ENCODE measurements at regions not wholly inside any gene's neighbourhood (a gene's known extent, or its start where the extent isn't known, plus 50 kb on each side); places are given as distances from the start of the nearest gene placed in this dataset.

DNA sequence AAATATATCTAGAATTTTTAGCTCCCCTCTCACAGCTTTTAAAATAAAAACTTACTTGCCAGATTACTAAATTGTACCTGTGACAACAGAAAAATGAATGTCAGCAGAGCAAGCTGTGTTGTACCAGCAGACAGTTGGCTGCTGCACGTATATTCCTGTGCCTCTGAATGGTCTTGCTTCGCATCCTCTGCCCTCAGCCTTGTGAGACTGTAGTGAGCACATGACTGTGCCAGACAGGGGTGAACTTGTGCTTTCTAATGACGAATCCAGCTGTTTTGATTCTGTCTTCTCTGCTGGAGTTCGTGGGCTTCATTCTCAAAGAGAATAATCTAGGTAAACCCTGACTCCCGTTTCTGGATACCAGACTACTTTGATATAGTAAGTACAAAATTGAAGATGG is 58.3 kb upstream of the FRMD6 start:
- DNase-seq: peak; percentile 44

DNA sequence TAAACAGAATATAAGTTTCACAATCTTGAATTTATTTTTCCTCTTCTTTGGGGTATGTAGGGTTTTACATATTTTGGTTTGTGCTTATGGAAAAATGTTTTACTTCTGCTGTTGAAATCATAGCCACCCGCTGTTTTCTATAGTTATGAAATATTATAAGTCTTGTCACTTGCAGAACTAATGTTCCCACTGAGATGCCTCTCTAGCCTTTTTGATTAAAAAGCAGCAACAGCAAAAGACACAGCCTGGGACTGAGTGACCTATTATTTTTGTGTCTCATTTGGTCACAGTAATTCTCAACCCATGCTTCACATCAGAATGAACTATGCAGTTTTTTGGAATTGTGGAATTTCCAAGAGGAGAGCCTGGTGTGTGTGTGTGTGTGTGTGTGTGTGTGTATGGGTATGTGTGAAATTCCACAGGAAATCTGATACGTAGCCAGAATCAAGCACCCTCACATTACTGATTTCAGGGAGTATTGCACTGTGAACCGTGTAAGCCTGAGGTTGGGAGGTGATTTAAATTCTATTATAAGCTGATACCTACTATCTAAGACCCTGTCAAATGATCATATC is 55.7 kb upstream of the FRMD6 start:
- peak; percentile 90 for DNase-seq

DNA sequence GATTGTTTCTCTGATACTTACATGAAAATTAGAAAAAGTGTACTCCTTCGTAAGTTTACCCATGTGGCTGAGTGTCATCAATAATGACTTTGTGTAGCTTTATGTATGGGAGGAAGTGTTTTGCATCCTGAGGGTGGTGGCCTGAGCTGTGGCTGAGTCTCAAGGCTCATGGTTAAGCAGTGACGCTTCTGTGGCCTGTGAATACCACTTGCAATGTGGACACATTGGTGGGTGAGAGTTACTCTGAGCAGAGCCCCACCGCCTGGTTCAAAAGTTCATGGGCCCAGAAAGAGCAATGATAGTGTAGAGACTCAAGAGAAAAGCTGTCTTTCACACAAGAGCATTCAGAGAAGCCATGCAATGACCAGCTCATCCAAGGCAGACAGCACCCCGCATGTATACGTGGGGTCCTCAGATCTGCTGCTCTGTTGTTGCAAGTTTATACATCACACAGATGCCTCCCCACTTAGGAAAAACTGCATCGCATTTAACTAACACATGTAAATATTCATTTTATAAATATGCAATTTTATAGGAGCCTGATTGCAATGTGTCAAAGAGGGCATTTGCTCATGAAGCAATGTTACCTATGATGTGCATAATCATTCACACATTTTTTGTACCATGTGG is 55.1 kb upstream of the FRMD6 start:
- peak; percentile 64 for DNase-seq

DNA sequence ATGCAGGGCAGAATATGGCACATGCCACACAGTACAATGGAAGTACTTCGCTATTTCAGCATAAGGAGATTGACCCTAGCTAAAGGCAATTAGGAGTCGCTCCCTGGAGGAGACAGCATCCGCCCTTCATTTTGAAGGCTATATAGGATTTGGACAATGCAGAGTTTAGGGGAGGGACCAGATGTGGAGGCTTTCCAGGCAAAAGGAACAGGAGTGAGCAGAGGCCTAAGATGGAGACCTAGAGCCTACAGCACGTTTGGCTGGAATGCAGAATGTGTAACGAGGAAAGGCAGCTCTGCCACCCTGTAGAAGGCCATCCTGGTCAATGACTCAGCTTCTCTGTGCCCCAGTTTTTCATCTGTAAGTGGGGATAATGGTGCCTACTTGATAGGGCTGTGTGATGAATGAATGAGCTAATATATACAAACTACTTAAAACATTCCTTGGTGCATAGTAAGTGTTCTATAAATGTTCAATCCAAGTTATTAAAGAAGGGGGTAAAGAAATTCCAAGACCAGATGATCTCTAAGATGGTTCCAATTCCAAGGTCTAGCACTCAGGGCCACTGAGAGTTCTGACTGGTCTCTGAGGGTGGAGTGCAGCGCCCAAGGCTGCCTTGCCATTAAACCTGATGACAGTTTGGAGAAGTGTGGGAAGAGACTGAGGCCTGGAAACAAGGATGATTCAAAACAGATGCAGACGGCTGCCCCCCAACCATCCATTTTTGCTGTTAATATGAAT is 54.3 kb upstream of the FRMD6 start:
- peak; percentile 99 for DNase-seq

DNA sequence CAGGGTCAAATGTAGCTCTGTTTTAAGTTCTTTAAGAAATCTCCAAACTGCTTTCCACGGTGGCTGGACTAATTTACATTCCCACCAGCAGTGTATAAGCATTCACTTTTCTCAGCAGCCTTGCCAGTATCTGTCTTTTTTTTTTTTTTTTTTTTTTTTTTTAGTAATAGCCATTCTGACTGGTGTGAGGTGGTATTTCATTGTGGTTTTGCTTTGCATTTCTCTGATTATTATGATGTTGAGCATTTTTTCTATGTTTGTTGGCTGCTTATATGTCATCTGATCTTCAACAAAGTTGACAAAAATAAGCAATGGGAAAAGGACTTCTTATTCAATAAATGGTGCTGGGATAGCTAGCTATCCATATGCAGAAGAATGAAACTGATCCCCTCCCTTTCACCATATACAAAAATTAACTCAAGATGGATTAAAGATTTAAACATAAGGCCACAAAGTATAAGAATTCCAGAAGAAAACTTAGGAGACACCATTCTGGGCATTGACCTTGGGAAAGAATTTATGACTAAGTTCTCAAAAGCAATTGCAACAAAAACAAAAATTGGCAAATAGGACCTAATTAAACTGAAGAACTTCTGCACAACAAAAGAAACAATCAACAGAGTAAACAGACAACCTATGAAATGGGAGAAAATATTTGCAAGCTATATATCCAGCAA is 52.6 kb upstream of the FRMD6 start:
- DNase-seq: peak; percentile 91

DNA sequence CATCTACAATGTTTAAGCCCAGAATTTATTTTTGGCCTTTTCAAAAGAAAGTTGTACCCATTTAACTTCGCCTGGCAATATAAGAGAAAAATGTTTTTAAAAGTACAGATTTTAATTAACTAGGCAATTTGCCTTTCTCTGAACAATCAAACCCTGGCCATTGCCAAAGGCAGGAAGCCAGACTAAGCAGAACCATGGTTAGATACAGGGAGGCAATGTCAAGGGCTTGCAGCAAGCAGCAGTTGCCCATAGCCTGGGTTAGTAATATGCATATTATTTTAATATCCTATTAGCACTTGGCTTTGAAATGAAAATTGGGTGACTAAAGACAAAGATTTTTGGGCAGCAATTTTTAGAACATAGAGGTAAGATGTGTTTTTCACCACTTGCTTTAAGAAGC is 51.1 kb upstream of the FRMD6 start:
- no peak for DNase-seq
